K562 (cell line): ENCODE measurements at regions not wholly inside any gene's neighbourhood (a gene's known extent, or its start where the extent isn't known, plus 50 kb on each side); places are given as distances from the start of the nearest gene placed in this dataset.

Experiments
- AFF4 ChIP-seq: sonication (generic); formaldehyde crosslinking; IDR thresholded peaks from 2 replicates; pipeline ENCODE4 v1.8.0; 2023; ENCODE audit warnings: mild to moderate bottlenecking, missing genetic modification reagents
- CBX2 ChIP-seq: fragments of 200-600 bp; sonication (generic); IDR thresholded peaks from one replicate; pipeline ENCODE4 v1.6.1; 2012; ENCODE audit warnings: mild to moderate bottlenecking, low read length, inconsistent platforms; ENCODE audit not compliant: insufficient read depth, poor library complexity, severe bottlenecking
- CGGBP1 ChIP-seq: fragments of 250-450 bp; sonication (Bioruptor Pico); IDR thresholded peaks from 2 replicates; pipeline ENCODE4 v1.9.0; 2021; ENCODE audit warnings: mild to moderate bottlenecking
- ETV6 ChIP-seq, 3 experiments: fragments of 150-350 bp in 1 of 3; sonication (generic) in 1 of 3; formaldehyde crosslinking in 1 of 3; IDR thresholded peaks; 2 replicates each; pipeline versions ENCODE4 v1.6.1 to v1.8.0; 2014 to 2022; ENCODE audit warnings: borderline replicate concordance in 2 of 3, low read depth in 2 of 3, antibody characterized with exemption in 1 of 3, low read length in 1 of 3, mild to moderate bottlenecking in 1 of 3, missing genetic modification reagents in 1 of 3
- GATA2 ChIP-seq: sonication (generic); formaldehyde crosslinking; IDR thresholded peaks from 2 replicates; pipeline ENCODE4 v1.4.0; 2020; ENCODE audit warnings: mild to moderate bottlenecking, missing genetic modification reagents
- GATAD2B ChIP-seq: fragments of 450-650 bp; IDR thresholded peaks from 2 replicates; pipeline ENCODE4 v1.6.1; 2017; ENCODE audit warnings: mild to moderate bottlenecking, borderline replicate concordance
- GTF3C2 ChIP-seq: IDR thresholded peaks from 3 replicates; pipeline ENCODE4 v1.6.1; 2011; ENCODE audit warnings: borderline replicate concordance, mild to moderate bottlenecking, moderate library complexity; ENCODE audit not compliant: insufficient read length; ENCODE audit errors: extremely low read depth
- HNRNPUL1 ChIP-seq: fragments of 200-400 bp; formaldehyde crosslinking; IDR thresholded peaks from 2 replicates; pipeline ENCODE4 v1.6.1; 2017; ENCODE audit warnings: low read length
- ILF3 ChIP-seq: fragments of 450-650 bp; IDR thresholded peaks from 2 replicates; pipeline ENCODE4 v1.6.1; 2018; ENCODE audit warnings: antibody characterized with exemption, mild to moderate bottlenecking, moderate library complexity, borderline replicate concordance
- KDM4B ChIP-seq, 2 experiments: fragments of 450-650 bp in 1 of 2; sonication (generic) in 1 of 2; IDR thresholded peaks; 2 replicates each; pipeline ENCODE4 v1.6.1; 2016 to 2017; ENCODE audit warnings: borderline replicate concordance in 2 of 2, antibody characterized with exemption in 1 of 2, low read depth in 1 of 2, mild to moderate bottlenecking in 1 of 2
- KLF10 ChIP-seq: fragments of 250-450 bp; sonication (Bioruptor Pico); IDR thresholded peaks from 2 replicates; pipeline ENCODE4 v1.6.1; 2021; ENCODE audit warnings: matching md5 sums
- MEF2A ChIP-seq: IDR thresholded peaks from 2 replicates; pipeline ENCODE4 v1.6.1; 2011; ENCODE audit warnings: low read depth, mild to moderate bottlenecking, low read length, moderate library complexity; ENCODE audit not compliant: control insufficient read depth
- NFIC ChIP-seq: fragments of 450-650 bp; IDR thresholded peaks from 2 replicates; pipeline ENCODE4 v1.6.1; 2017; ENCODE audit warnings: mild to moderate bottlenecking, inconsistent platforms
- PHF20 ChIP-seq: fragments of 450-650 bp; IDR thresholded peaks from 2 replicates; pipeline ENCODE4 v1.6.1; 2018; ENCODE audit not compliant: partially characterized antibody
- POLR2AphosphoS5 ChIP-seq: IDR thresholded peaks from 2 replicates; pipeline ENCODE4 v1.6.1; 2011; ENCODE audit warnings: mild to moderate bottlenecking, low read depth, low read length, moderate library complexity; ENCODE audit not compliant: control insufficient read depth, insufficient read depth
- RAD21 ChIP-seq, 2 experiments: fragments of 250-450 bp in 1 of 2; fragments of 450-650 bp in 1 of 2; sonication (Bioruptor Pico) in 1 of 2; formaldehyde crosslinking in 1 of 2; IDR thresholded peaks in 1 of 2; conservative IDR thresholded peaks in 1 of 2; 2 replicates each; pipeline versions ENCODE4 v1.4.0 to v1.8.0; 2020 to 2022; ENCODE audit warnings: mild to moderate bottlenecking in 2 of 2, moderate library complexity in 1 of 2
- SMAD2 ChIP-seq: fragments of 150-350 bp; IDR thresholded peaks from 2 replicates; pipeline ENCODE4 v1.6.1; 2014; ENCODE audit warnings: low read depth, mild to moderate bottlenecking, low read length
- SMARCA4 ChIP-seq: fragments of 450-650 bp; IDR thresholded peaks from 2 replicates; pipeline ENCODE4 v1.6.1; 2016
- YY1 ChIP-seq, 3 experiments: IDR thresholded peaks; 2 replicates each; pipeline ENCODE4 v1.6.1; 2011; ENCODE audit warnings: low read length in 2 of 3, mild to moderate bottlenecking in 2 of 3, moderate library complexity in 2 of 3, borderline replicate concordance in 1 of 3, control low read depth in 1 of 3, low read depth in 1 of 3; ENCODE audit not compliant: insufficient read depth in 3 of 3, insufficient replicate concordance in 2 of 3, control insufficient read depth in 1 of 3, insufficient read length in 1 of 3; ENCODE audit errors: extremely low read depth in 1 of 3
- ZNF436 ChIP-seq: fragments of 250-450, 450-650 bp; sonication (Bioruptor Pico); formaldehyde crosslinking; IDR thresholded peaks from 2 replicates; pipeline ENCODE4 v1.7.0; 2020; ENCODE audit warnings: mild to moderate bottlenecking
- ZNF785 ChIP-seq: fragments of 250-450 bp; sonication (Bioruptor Pico); IDR thresholded peaks from 2 replicates; pipeline ENCODE4 v1.4.0; 2020; ENCODE audit warnings: mild to moderate bottlenecking

GRCh38 chrX:15977644-15978043, 123.0 kb upstream of the AP1S2 start (continued):
- TF ChIP-seq GTF3C2 (no peak), SMAD2 (no peak), CBX2 (no peak), ZNF785 (CRISPR knock-in tag) (no peak), AFF4 (CRISPR knock-in tag) (no peak), SMARCA4 (peak; percentile 59; the same call in 1 of the 2 replicates), KDM4B (IDR thresholded peaks at IDR 0.05; ENCODE audit: borderline replicate concordance in 2 of 2, low read depth in 1 of 2) (no peak), POLR2AphosphoS5 (0 out of 2 replicates have a peak, but pooled peaks have one; percentile 24), NFIC (peak; percentile 38; the same call in 1 of the 2 replicates), ILF3 (no peak), HNRNPUL1 (no peak), MEF2A (no peak), PHF20 (no peak), ZNF436 (CRISPR knock-in tag) (no peak), CGGBP1 (CRISPR knock-in tag) (no peak), GATAD2B (no peak), KLF10 (CRISPR knock-in tag) (no peak), YY1 (IDR thresholded peaks at IDR 0.05; ENCODE audit: borderline replicate concordance in 1 of 3, control insufficient read depth in 1 of 3, extremely low read depth in 1 of 3, insufficient read depth in 3 of 3, insufficient read length in 1 of 3, insufficient replicate concordance in 2 of 3, low read depth in 1 of 3, low read length in 2 of 3) (no peak), ETV6 (IDR thresholded peaks at IDR 0.05; ENCODE audit: borderline replicate concordance in 1 of 2, low read depth in 2 of 2, low read length in 1 of 2) (0 out of 4 replicates have a peak, but pooled peaks of 1 of the 2 experiments have one; percentile 16), ETV6 (CRISPR knock-in tag; IDR thresholded peaks at IDR 0.05; ENCODE audit: borderline replicate concordance) (no peak), GATA2 (CRISPR knock-in tag) (peak; percentile 85), RAD21 (CRISPR knock-in tag; conservative IDR thresholded peaks at IDR 0.05 in 1 of 2, IDR thresholded peaks at IDR 0.05 in 1 of 2) (no peak)
